Esophagus (tissue), 2 donors: ENCODE measurements at regions not wholly inside any gene's neighbourhood (a gene's known extent, or its start where the extent isn't known, plus 50 kb on each side); places are given as distances from the start of the nearest gene placed in this dataset.
"Not testable (repeated sequence)": the region's sequence is repeated elsewhere in the genome, so short reads cannot be mapped to it uniquely, and the experiment has no call there.

ENCODE experiments used
- H3K27ac ChIP-seq, 2 donors: one replicate each; pipeline ENCODE4 v1.5.1; 2013; ENCODE audit warnings: low read depth in 2 of 2, mild to moderate bottlenecking in 2 of 2, inconsistent platforms in 1 of 2, low read length in 1 of 2, moderate library complexity in 1 of 2
- H3K27me3 ChIP-seq, 2 donors: one replicate each; pipeline ENCODE4 v1.6.1; 2013; ENCODE audit warnings: low read length in 2 of 2, control low read depth in 1 of 2, mild to moderate bottlenecking in 1 of 2; ENCODE audit not compliant: insufficient read depth in 2 of 2, control insufficient read depth in 1 of 2
- H3K36me3 ChIP-seq, 2 donors: one replicate each; pipeline ENCODE4 v1.6.1; 2013; ENCODE audit warnings: low read length in 1 of 2; ENCODE audit not compliant: control insufficient read depth in 2 of 2, insufficient read depth in 2 of 2
- H3K4me1 ChIP-seq, 2 donors: one replicate each; pipeline ENCODE4 v1.6.1; 2013; ENCODE audit warnings: low read length in 1 of 2; ENCODE audit not compliant: control insufficient read depth in 2 of 2, insufficient read depth in 2 of 2
- H3K4me3 ChIP-seq, 2 donors: one replicate each; pipeline ENCODE4 v1.5.1; 2013; ENCODE audit warnings: low read length in 2 of 2, mild to moderate bottlenecking in 2 of 2, low read depth in 1 of 2, moderate library complexity in 1 of 2
- H3K9me3 ChIP-seq, 2 donors: one replicate each; pipeline ENCODE4 v1.6.1; 2013; ENCODE audit warnings: mild to moderate bottlenecking in 2 of 2, low read depth in 1 of 2, low read length in 1 of 2, moderate library complexity in 1 of 2; ENCODE audit not compliant: control insufficient read depth in 2 of 2, insufficient read depth in 1 of 2
- WGBS, 2 donors: extraction: QIAGEN DNeasy Blood & Tissue Kit; methylation state at CpG; one replicate each; pipeline ENCODE4 v1.1.7; 2013; 5-methylcytosine and 5-hydroxymethylcytosine counted together
- donor health status: healthy with polysubstance abuse.
- donor health status: Bipolar disorder and iron deficiency.

- Histone ChIP-seq H3K4me3 (no peak overlapping the region), H3K9me3 (no peaks in the 10 kb centered on the region), H3K27me3 (no peaks in the 10 kb centered on the region), H3K27ac (no peak overlapping the region), H3K4me1 (no peaks in the 10 kb centered on the region), H3K36me3 (no peaks in the 10 kb centered on the region)
- WGBS, 2 donors = 64 to 70% methylated on average over 4 of the region's 4 CpGs
These were observed 158.9 kb upstream of the AGR3 start for GRCh38 chr7:17040716-17041115.

GRCh38 chr7:17041324-17041723 is 159.5 kb upstream of the AGR3 start:
- Histone ChIP-seq H3K9me3 (no peaks in the 10 kb centered on the region), H3K4me1 (no peaks in the 10 kb centered on the region)
- WGBS, 2 donors = 20 to 26% methylated on average over 2 of the region's 2 CpGs

DNA sequence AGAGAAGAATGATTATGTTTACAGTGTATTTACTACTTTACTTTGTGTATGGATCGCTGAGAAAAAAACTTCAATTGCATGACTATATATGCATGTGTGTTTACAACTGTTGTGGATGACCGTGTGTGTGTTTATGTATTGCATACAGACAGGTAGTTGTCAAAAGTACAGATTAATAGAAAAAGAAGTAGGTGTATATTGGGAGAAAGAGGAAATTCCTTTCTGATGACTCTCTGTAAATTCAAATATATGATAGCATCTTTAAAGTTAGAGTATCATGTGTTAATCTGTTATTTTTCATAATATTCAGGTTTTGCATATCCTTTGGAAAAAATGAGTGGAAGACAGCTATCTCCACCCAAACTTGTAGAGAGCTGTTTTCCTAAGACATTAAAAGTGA is 160.4 kb upstream of the AGR3 start:
- Histone ChIP-seq H3K27me3 (no peaks in the 10 kb centered on the region), H3K36me3 (no peaks in the 10 kb centered on the region), H3K4me1 (no peaks in the 10 kb centered on the region), H3K27ac (no peak overlapping the region), H3K9me3 (no peaks in the 10 kb centered on the region), H3K4me3 (no peak overlapping the region)
- WGBS, 2 donors = 79 to 80% methylated on average over 2 of the region's 2 CpGs

More at GRCh38 chr7:17041324-17041723, 159.5 kb upstream of the AGR3 start:
- Histone ChIP-seq H3K27me3 (no peaks in the 10 kb centered on the region), H3K27ac (no peak overlapping the region), H3K4me3 (no peak overlapping the region), H3K36me3 (no peaks in the 10 kb centered on the region)

DNA sequence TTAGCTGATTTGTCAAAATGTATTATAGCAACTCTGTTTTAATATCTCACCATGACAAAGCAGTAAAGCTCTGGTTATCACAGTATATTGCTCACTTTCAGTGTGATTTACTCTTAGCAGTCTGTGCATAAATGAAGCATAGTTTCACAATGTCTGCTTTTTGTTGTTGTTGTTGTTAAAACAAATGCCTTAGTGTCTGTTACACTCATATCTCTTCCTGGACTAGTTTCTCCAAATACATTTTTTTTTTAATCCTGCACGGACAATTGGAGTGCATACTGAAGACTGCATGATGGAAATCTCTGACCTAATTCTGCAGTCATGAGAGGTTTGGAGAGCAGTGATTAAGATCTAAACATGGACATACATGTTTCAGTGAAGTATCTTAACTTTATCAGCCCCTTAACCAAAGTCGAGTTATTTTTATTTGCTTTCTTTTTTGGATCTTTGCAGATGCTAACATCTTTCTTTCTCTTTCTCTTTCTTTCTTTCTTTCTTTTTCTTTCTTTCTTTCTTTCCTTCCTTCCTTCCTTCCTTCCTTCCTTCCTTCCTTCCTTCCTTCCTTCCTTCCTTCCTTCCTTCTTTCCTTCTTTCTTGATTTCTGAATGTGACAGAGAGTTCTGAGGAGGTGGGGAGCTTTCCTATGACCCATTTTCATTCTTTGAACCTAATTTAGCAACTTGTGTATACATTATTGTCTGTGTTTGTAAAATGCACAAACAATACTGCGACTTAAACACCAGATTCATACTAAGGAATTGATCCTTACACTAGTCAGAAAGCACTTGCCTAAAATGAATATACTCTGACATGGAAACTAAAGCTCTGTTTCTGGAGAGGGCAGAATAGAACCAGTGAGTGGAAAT is 161.5 kb upstream of the AGR3 start:
- WGBS, 2 donors = 44 to 54% methylated on average over 3 of the region's 3 CpGs
- no peak overlapping the region for H3K4me3 ChIP-seq
- H3K4me1 ChIP-seq = no peaks in the 10 kb centered on the region
- no peaks in the 10 kb centered on the region for H3K9me3 ChIP-seq
- no peaks in the 10 kb centered on the region for H3K36me3 ChIP-seq
- H3K27me3 ChIP-seq = no peaks in the 10 kb centered on the region
- H3K27ac ChIP-seq = no peak overlapping the region

GRCh38 chr7:17044396-17044795 is 162.6 kb upstream of the AGR3 start:
- Histone ChIP-seq H3K4me3 (no peak overlapping the region), H3K27me3 (no peaks in the 10 kb centered on the region), H3K4me1 (no peaks in the 10 kb centered on the region), H3K9me3 (no peaks in the 10 kb centered on the region), H3K27ac (no peak overlapping the region), H3K36me3 (no peaks in the 10 kb centered on the region)
- WGBS, 2 donors = 96 to 97% methylated on average over 2 of the region's 2 CpGs

GRCh38 chr7:17044861-17045260 is 163.1 kb upstream of the AGR3 start:
- 89 to 91% methylated on average over 2 of the region's 2 CpGs for WGBS, 2 donors
- no peaks in the 10 kb centered on the region for H3K27me3 ChIP-seq
- H3K4me3 ChIP-seq = no peak overlapping the region
- H3K4me1 ChIP-seq = no peaks in the 10 kb centered on the region
- no peaks in the 10 kb centered on the region for H3K9me3 ChIP-seq
- H3K36me3 ChIP-seq = no peaks in the 10 kb centered on the region
- H3K27ac ChIP-seq = no peak overlapping the region

DNA sequence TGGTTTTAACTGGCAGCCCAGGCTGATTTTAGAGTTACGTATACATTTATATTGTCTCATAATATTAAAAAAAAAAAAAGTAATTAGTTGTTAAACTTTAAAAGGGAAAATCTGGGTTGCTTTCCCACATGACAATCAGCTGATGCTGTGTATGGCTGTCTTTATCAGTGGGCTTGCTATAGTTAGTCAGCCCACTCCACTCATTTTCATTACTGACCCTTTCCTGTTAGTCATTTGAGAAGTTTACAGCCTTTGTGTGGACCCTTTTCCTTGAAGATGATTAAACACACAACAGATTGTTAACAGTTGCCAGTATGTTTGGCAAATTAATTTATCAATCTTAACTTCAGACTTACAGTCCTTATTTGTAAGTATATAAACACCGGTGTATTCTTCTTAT is 164.5 kb upstream of the AGR3 start:
- H3K9me3 ChIP-seq = no peaks in the 10 kb centered on the region
- no peaks in the 10 kb centered on the region for H3K27me3 ChIP-seq
- WGBS, 2 donors = 90 to 95% methylated on average over 2 of the region's 2 CpGs
- H3K4me1 ChIP-seq = no peaks in the 10 kb centered on the region
- no peak overlapping the region for H3K27ac ChIP-seq
- no peak overlapping the region for H3K4me3 ChIP-seq
- H3K36me3 ChIP-seq = no peaks in the 10 kb centered on the region

GRCh38 chr7:17046666-17047065 is 164.9 kb upstream of the AGR3 start:
- Histone ChIP-seq H3K36me3 (no peaks in the 10 kb centered on the region), H3K27ac (no peak overlapping the region), H3K9me3 (no peaks in the 10 kb centered on the region), H3K4me1 (no peaks in the 10 kb centered on the region), H3K27me3 (no peaks in the 10 kb centered on the region), H3K4me3 (no peak overlapping the region)
- 63 to 69% methylated on average over 6 of the region's 6 CpGs for WGBS, 2 donors

- 82 to 90% methylated on average over 9 of the region's 9 CpGs for WGBS, 2 donors
- H3K27ac ChIP-seq, H3K9me3 ChIP-seq, H3K4me1 ChIP-seq, H3K36me3 ChIP-seq, H3K4me3 ChIP-seq, H3K27me3 ChIP-seq: not testable (repeated sequence)
These were observed 171.4 kb upstream of the AGR3 start for GRCh38 chr7:17053164-17053563.

DNA sequence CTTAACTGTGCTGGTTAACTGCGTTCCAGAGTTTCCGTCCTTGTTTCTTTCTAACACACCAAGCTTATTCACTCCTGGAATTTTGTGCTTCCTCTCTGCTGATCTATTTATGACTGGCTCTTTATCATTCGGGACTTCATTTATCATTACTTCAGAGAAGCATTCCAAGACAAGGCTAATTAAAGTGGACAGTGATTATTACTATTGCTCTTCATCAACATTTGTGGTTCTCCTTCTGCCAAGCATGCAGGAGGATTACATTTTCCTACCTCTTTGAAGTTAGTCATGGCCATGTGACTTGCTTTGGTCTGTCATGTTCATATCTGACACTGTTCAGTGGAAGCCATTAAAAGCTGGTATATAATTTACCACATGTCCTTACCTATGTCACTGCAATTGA is 172.4 kb upstream of the AGR3 start:
- H3K9me3 ChIP-seq = no peaks in the 10 kb centered on the region
- no peak overlapping the region for H3K4me3 ChIP-seq
- no peak overlapping the region for H3K27ac ChIP-seq
- H3K36me3 ChIP-seq = no peaks in the 10 kb centered on the region
- WGBS, 2 donors = 75 to 86% methylated on average over 3 of the region's 3 CpGs
- H3K27me3 ChIP-seq = peaks cover 0 to 2% of the 10 kb centered on the region in 2 donors
- no peaks in the 10 kb centered on the region for H3K4me1 ChIP-seq
